ENCODE measurements at regions not wholly inside any gene's neighbourhood (a gene's known extent, or its start where the extent isn't known, plus 50 kb on each side); places are given as distances from the start of the nearest gene placed in this dataset.

DNA sequence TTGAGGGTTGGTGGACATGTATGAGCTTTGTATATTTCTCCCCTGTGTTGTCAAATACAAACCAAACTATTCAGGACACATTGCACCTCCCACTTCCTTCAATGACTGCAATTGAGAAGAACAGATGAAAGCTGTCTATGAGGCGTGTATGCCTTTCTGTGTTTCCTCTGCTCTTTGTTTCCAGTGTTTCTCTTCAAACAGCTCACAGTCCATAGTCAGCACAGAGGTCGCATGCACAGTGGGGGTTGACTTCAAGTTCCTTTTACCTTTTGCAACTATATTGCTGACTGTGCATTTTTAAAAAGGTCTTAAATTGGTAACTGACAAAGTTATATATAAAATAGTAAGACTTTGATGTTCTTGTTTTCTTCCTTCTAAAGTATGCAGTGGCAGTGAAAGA, 957.8 kb downstream of the C4orf33 start:
- no peak for DNase-seq (ENCODE audit: low spot score)
- ATAC-seq (ENCODE audit: low FRiP score) = no peak
- no peak for TF ChIP-seq CTCF (IDR thresholded peaks at IDR 0.05)

GRCh38 chr4:130054908-130055307, 959.0 kb downstream of the C4orf33 start:
- ATAC-seq (ENCODE audit: low FRiP score) (no peak), DNase-seq (ENCODE audit: low spot score) (no peak)
- TF ChIP-seq CTCF (IDR thresholded peaks at IDR 0.05) = no peak

- TF ChIP-seq CTCF (IDR thresholded peaks at IDR 0.05) = no peak
- no peak for DNase-seq (ENCODE audit: low spot score)
Observed at GRCh38 chr4:130056286-130056685, 960.3 kb downstream of the C4orf33 start.

GRCh38 chr4:130064471-130064870, 968.5 kb downstream of the C4orf33 start:
- TF ChIP-seq CTCF (IDR thresholded peaks at IDR 0.05) = no peak
- ATAC-seq (ENCODE audit: low FRiP score) = no peak
- no peak for DNase-seq (ENCODE audit: low spot score)

More at GRCh38 chr4:130056286-130056685, 960.3 kb downstream of the C4orf33 start:
- no peak for ATAC-seq (ENCODE audit: low FRiP score)

DNA sequence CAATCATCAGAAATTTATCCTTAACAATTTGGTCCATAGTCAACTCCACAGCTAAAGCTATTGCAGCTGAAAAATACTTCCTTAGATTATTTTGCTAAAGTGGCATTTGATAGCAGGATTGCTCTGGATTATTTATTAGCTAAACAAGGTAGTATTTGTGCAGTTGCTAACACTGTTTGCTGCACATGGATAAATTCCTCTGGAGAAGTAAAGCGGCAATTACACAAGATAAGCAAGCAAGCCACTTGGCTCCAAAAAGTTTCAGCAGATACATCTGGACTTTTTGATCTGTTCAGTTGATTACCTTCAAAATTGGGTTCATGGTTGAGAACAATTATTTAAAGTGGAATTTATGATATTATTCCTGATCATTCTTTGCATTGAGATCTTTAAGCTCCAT, 971.5 kb downstream of the C4orf33 start:
- ATAC-seq (ENCODE audit: low FRiP score) (no peak), DNase-seq (ENCODE audit: low spot score) (no peak)
- no peak for TF ChIP-seq CTCF (IDR thresholded peaks at IDR 0.05)

DNA sequence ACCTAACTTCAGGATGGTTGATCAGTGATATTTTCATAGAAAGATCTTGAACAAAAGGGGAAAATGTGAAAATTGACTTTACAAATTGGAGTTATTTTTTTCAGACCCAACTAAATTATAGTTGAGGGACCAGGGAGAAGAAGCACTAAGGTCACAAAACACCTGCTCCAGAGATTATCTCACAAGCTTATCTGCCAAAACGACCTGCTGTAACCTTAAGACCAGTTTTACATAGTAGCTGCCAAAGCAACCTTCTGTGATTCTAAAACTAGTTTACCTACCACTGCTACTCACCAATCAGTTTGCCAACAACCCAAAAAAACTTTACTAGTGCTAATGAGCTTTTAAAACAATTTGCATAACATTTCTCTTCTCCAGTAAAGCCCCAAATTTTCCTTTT, 972.1 kb downstream of the C4orf33 start:
- TF ChIP-seq CTCF (IDR thresholded peaks at IDR 0.05) = no peak
- no peak for ATAC-seq (ENCODE audit: low FRiP score)
- no peak for DNase-seq (ENCODE audit: low spot score)

DNA sequence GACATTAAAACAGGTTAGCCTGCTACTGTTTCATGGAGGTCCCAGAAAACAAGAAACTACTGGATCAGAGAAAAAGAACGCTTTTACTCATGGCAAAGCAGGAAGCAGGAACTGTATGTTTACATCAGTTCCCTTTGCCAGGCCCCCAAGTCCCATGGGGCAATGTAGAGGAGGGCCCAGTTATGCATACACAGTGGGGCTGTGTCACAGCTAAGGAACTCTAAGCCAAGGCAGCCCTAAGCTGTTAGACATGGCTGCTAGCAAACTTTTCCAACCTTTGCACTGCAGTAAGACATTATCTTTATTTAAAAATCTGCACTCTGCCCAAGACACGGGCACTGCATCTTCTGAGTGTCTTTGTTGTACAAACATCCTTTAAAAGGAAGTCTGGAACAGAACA, 975.8 kb downstream of the C4orf33 start:
- no peak for TF ChIP-seq CTCF (IDR thresholded peaks at IDR 0.05)
- DNase-seq (ENCODE audit: low spot score) (no peak), ATAC-seq (ENCODE audit: low FRiP score) (no peak)

Measured in omental fat pad (tissue), 3 donors.